ENCODE measurements at regions not wholly inside any gene's neighbourhood (a gene's known extent, or its start where the extent isn't known, plus 50 kb on each side); places are given as distances from the start of the nearest gene placed in this dataset.

DNA sequence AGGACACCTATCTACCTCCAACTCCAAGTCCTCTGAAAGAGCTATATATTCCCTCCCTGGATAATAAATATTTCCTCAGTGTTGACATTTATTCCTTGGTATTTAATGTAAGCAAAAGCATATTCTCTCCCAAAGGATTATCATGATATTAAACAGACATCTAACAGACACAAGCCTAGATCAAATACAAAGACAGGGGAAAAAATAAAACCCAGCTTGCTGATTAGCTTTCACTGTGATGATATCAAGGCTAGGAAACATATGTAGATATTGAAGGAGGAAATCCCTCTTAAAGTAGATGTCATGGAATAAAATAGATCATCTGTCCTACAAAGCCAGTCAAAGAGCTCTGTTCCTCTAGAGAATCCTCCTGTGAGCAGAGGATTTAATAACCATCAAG lies 95.2 kb downstream of the CRPPA start:
- H3K4me1 ChIP-seq (ENCODE audit: low read length), result no peaks in the 10 kb centered on the region
- H3K36me3 ChIP-seq (replicated peaks; ENCODE audit: insufficient read depth, low read length), result no peaks in the 10 kb centered on the region
- H3K9me3 ChIP-seq (replicated peaks; ENCODE audit: insufficient read depth, low read length), result no peaks in the 10 kb centered on the region
- H3K4me3 ChIP-seq (ENCODE audit: low read length), result no peak overlapping the region
- no peaks in the 10 kb centered on the region for H3F3A ChIP-seq (ENCODE audit: insufficient read depth, low read length)
- H2AFZ ChIP-seq (ENCODE audit: low read length), result no peak overlapping the region
- TF ChIP-seq EZH2phosphoT487 (IDR thresholded peaks at IDR 0.05; ENCODE audit: low read length), result no peak
- no peak for TF ChIP-seq EZH2 (optimal IDR thresholded peaks at IDR 0.05; ENCODE audit: low read depth, low read length)
- TF ChIP-seq, protein P1, sequence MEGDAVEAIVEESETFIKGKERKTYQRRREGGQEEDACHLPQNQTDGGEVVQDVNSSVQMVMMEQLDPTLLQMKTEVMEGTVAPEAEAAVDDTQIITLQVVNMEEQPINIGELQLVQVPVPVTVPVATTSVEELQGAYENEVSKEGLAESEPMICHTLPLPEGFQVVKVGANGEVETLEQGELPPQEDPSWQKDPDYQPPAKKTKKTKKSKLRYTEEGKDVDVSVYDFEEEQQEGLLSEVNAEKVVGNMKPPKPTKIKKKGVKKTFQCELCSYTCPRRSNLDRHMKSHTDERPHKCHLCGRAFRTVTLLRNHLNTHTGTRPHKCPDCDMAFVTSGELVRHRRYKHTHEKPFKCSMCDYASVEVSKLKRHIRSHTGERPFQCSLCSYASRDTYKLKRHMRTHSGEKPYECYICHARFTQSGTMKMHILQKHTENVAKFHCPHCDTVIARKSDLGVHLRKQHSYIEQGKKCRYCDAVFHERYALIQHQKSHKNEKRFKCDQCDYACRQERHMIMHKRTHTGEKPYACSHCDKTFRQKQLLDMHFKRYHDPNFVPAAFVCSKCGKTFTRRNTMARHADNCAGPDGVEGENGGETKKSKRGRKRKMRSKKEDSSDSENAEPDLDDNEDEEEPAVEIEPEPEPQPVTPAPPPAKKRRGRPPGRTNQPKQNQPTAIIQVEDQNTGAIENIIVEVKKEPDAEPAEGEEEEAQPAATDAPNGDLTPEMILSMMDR (IDR thresholded peaks at IDR 0.05; ENCODE audit: low read length), result no peak
- no peak overlapping the region for H3K9ac ChIP-seq (ENCODE audit: low read length)
- H4K20me1 ChIP-seq (ENCODE audit: insufficient read depth, low read length), result no peaks in the 10 kb centered on the region
- no peaks in the 10 kb centered on the region for H3K9me2 ChIP-seq (replicated peaks; ENCODE audit: insufficient read depth, low read length)
- H3K27me3 ChIP-seq (replicated peaks; ENCODE audit: insufficient read depth, low read length), result no peaks in the 10 kb centered on the region
- DNase-seq, result no peak
- H3K4me2 ChIP-seq (ENCODE audit: low read depth, low read length), result no peak overlapping the region
- no peaks in the 10 kb centered on the region for H3K79me2 ChIP-seq (ENCODE audit: low read length)
- H3K27ac ChIP-seq (ENCODE audit: low read length), result no peak overlapping the region

DNA sequence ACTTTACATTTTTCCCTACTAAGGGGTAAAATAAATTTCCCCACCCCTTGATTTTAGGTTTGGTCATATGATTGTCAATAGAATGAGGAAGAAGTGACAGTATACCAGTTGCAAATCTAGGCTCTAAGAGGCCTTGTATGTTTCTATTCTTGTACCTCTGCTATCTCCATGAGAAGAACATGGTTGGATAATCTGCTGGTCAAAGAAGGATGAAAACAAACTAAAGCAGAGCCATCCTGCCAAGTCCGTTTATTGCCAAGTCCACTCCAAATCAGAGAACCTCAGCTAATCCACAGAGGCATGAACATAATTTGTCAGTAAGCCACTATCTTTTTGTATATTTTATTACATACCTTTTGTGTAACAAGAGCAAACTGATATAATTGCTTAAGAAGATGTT lies 98.0 kb downstream of the CRPPA start:
- no peaks in the 10 kb centered on the region for H3F3A ChIP-seq (ENCODE audit: insufficient read depth, low read length)
- no peaks in the 10 kb centered on the region for H3K27me3 ChIP-seq (replicated peaks; ENCODE audit: insufficient read depth, low read length)
- no peak for DNase-seq
- no peak overlapping the region for H3K4me2 ChIP-seq (ENCODE audit: low read depth, low read length)
- no peaks in the 10 kb centered on the region for H3K36me3 ChIP-seq (replicated peaks; ENCODE audit: insufficient read depth, low read length)
- H3K4me1 ChIP-seq (ENCODE audit: low read length), result no peaks in the 10 kb centered on the region
- no peak for TF ChIP-seq EZH2phosphoT487 (IDR thresholded peaks at IDR 0.05; ENCODE audit: low read length)
- TF ChIP-seq, protein P1 (IDR thresholded peaks at IDR 0.05; ENCODE audit: low read length), result no peak
- TF ChIP-seq EZH2 (optimal IDR thresholded peaks at IDR 0.05; ENCODE audit: low read depth, low read length), result no peak
- H2AFZ ChIP-seq (ENCODE audit: low read length), result no peak overlapping the region
- no peak overlapping the region for H3K9ac ChIP-seq (ENCODE audit: low read length)
- H4K20me1 ChIP-seq (ENCODE audit: insufficient read depth, low read length), result no peaks in the 10 kb centered on the region
- H3K9me2 ChIP-seq (replicated peaks; ENCODE audit: insufficient read depth, low read length), result no peaks in the 10 kb centered on the region
- no peaks in the 10 kb centered on the region for H3K9me3 ChIP-seq (replicated peaks; ENCODE audit: insufficient read depth, low read length)
- no peak overlapping the region for H3K4me3 ChIP-seq (ENCODE audit: low read length)
- no peak overlapping the region for H3K27ac ChIP-seq (ENCODE audit: low read length)
- H3K79me2 ChIP-seq (ENCODE audit: low read length), result no peaks in the 10 kb centered on the region

GRCh38 chr7:16320099-16320660 lies 101.2 kb downstream of the CRPPA start:
- no peak overlapping the region for H3K4me3 ChIP-seq (ENCODE audit: low read length)
- H3K4me1 ChIP-seq (ENCODE audit: low read length), result no peaks in the 10 kb centered on the region
- TF ChIP-seq EZH2 (optimal IDR thresholded peaks at IDR 0.05; ENCODE audit: low read depth, low read length) (no peak), EZH2phosphoT487 (IDR thresholded peaks at IDR 0.05; ENCODE audit: low read length) (no peak)
- H3K4me2 ChIP-seq (ENCODE audit: low read depth, low read length), result no peak overlapping the region
- H2AFZ ChIP-seq (ENCODE audit: low read length), result no peak overlapping the region
- H3K9me3 ChIP-seq (replicated peaks; ENCODE audit: insufficient read depth, low read length), result no peaks in the 10 kb centered on the region
- H3K27ac ChIP-seq (ENCODE audit: low read length), result no peak overlapping the region
- no peaks in the 10 kb centered on the region for H3K27me3 ChIP-seq (replicated peaks; ENCODE audit: insufficient read depth, low read length)
- no peaks in the 10 kb centered on the region for H4K20me1 ChIP-seq (ENCODE audit: insufficient read depth, low read length)
- no peak overlapping the region for H3K9ac ChIP-seq (ENCODE audit: low read length)
- no peaks in the 10 kb centered on the region for H3K9me2 ChIP-seq (replicated peaks; ENCODE audit: insufficient read depth, low read length)
- DNase-seq, result no peak
- H3K36me3 ChIP-seq (replicated peaks; ENCODE audit: insufficient read depth, low read length), result no peaks in the 10 kb centered on the region
- H3K79me2 ChIP-seq (ENCODE audit: low read length), result no peaks in the 10 kb centered on the region
- H3F3A ChIP-seq (ENCODE audit: insufficient read depth, low read length), result no peaks in the 10 kb centered on the region

All from MM.1S (cell line).